ENCODE measurements at regions not wholly inside any gene's neighbourhood (a gene's known extent, or its start where the extent isn't known, plus 50 kb on each side); places are given as distances from the start of the nearest gene placed in this dataset. TPM values are rescaled to one million over a fixed set of nuclear protein-coding genes. Genes with fewer than 3 reads are reported as not detected.

GRCh38 chr1:219121679-219122078, 52.0 kb upstream of the LYPLAL1 start (continued):
- TF ChIP-seq PKNOX1 (IDR thresholded peaks at IDR 0.05) (no peak), WRNIP1 (IDR thresholded peaks at IDR 0.05; ENCODE audit: borderline replicate concordance, low read depth, low read length) (no peak), RAD21 (IDR thresholded peaks at IDR 0.05; ENCODE audit: insufficient read depth, low read depth, low read length) (no peak), SKIL (IDR thresholded peaks at IDR 0.05; ENCODE audit: low read depth, poor library complexity, severe bottlenecking) (no peak), PML (IDR thresholded peaks at IDR 0.05; ENCODE audit: low read length) (no peak), MTA3 (IDR thresholded peaks at IDR 0.05; ENCODE audit: borderline replicate concordance, low read length) (no peak)

- in situ Hi-C loops (cut with MboI) = no loop called here
- Histone ChIP-seq H3K27me3 (replicated peaks in 1 of 2; ENCODE audit: control insufficient read depth in 2 of 2, insufficient read depth in 2 of 2, low read length in 1 of 2) (no peaks in the 10 kb centered on the region), H3K9ac (ENCODE audit: control insufficient read depth, insufficient read depth, low read length) (no peak overlapping the region), H3K9me3 (replicated peaks; ENCODE audit: control insufficient read depth, insufficient read depth, low read length) (no peaks in the 10 kb centered on the region), H4K20me1 (ENCODE audit: control insufficient read depth, insufficient read depth) (no peaks in the 10 kb centered on the region), H3K36me3 (ENCODE audit: control insufficient read depth in 2 of 2, insufficient read depth in 2 of 2, low read length in 1 of 2) (no peaks in the 10 kb centered on the region), H3K79me2 (ENCODE audit: control insufficient read depth, insufficient read depth, low read length) (no peaks in the 10 kb centered on the region), H3K4me1 (ENCODE audit: control insufficient read depth, insufficient read depth, low read length) (no peaks in the 10 kb centered on the region), H3K4me3 (no peak overlapping the region), H3K27ac (ENCODE audit: control insufficient read depth, insufficient read depth) (no peak overlapping the region), H3K4me2 (ENCODE audit: control insufficient read depth, insufficient read depth) (no peak overlapping the region), H2AFZ (ENCODE audit: control insufficient read depth, low read depth, low read length) (no peak overlapping the region)
- SMC1A ChIA-PET (ENCODE audit: uncharacterized antibody, unreplicated experiment) = no interaction called here
- FAIRE-seq (no peak), DNase-seq (ENCODE audit: low read depth, low spot score) (no peak), ATAC-seq (no peak)
- POLR2A ChIA-PET = no interaction called here
- CTCF ChIA-PET = no interaction called here
- RAD21 ChIA-PET (ENCODE audit: unreplicated experiment) = no interaction called here
- BruUV-seq (replicated peaks) = no TSS peak
- TF ChIP-seq MTA3 (IDR thresholded peaks at IDR 0.05; ENCODE audit: borderline replicate concordance, low read length) (no peak), POLR2AphosphoS2 (IDR thresholded peaks at IDR 0.05; ENCODE audit: low read depth, low read length) (no peak)
- intact Hi-C loops (cut with micrococcal nuclease; ENCODE audit: unreplicated experiment) = no loop called here
- WGBS (ENCODE audit: insufficient coverage, insufficient replicate concordance, low lambda C conversion rate, missing lambda C conversion rate) = 78% methylated on average over 4 of the region's 4 CpGs
These were observed 50.6 kb upstream of the LYPLAL1 start for GRCh38 chr1:219123036-219123435.

Small RNAs in the stretch of these regions (small RNA-seq; reads per million reads assigned to genes)
- gene RF00012 = not detected

Data from GM12878 (cell line).